MM.1S (cell line): ENCODE measurements at regions not wholly inside any gene's neighbourhood (a gene's known extent, or its start where the extent isn't known, plus 50 kb on each side); places are given as distances from the start of the nearest gene placed in this dataset.

ENCODE experiments used
- DNase-seq: peaks from one replicate; pipeline ENCODE4 v3.0.0-alpha.2; 2015
- H2AFZ ChIP-seq: fragments of 300-600 bp; sonication (generic); 2 replicates; pipeline ENCODE4 v1.6.0; 2016; ENCODE audit warnings: antibody characterized with exemption, low read length
- H3F3A ChIP-seq: fragments of 300-600 bp; sonication (generic); 2 replicates; pipeline ENCODE4 v1.6.1; 2016; ENCODE audit warnings: mild to moderate bottlenecking, antibody characterized with exemption, low read length, moderate library complexity, mixed read lengths; ENCODE audit not compliant: insufficient read depth
- H3K27ac ChIP-seq: fragments of 300-600 bp; sonication (generic); 2 replicates; pipeline ENCODE4 v1.5.1; 2016; ENCODE audit warnings: mild to moderate bottlenecking, low read length
- H3K27me3 ChIP-seq: fragments of 300-600 bp; sonication (generic); replicated peaks from 2 replicates; pipeline ENCODE4 v1.6.0; 2016; ENCODE audit warnings: low read length; ENCODE audit not compliant: insufficient read depth
- H3K36me3 ChIP-seq: fragments of 300-600 bp; sonication (generic); replicated peaks from 2 replicates; pipeline ENCODE4 v1.6.1; 2016; ENCODE audit warnings: mild to moderate bottlenecking, low read length, mixed read lengths; ENCODE audit not compliant: insufficient read depth
- H3K4me1 ChIP-seq: fragments of 300-600 bp; sonication (generic); 2 replicates; pipeline ENCODE4 v1.6.1; 2016; ENCODE audit warnings: low read length, mixed read lengths
- H3K4me2 ChIP-seq: fragments of 300-600 bp; sonication (generic); 2 replicates; pipeline ENCODE4 v1.6.0; 2016; ENCODE audit warnings: low read depth, low read length
- H3K4me3 ChIP-seq: fragments of 300-600 bp; sonication (generic); 2 replicates; pipeline ENCODE4 v1.5.1; 2016; ENCODE audit warnings: low read length, mixed read lengths
- H3K79me2 ChIP-seq: fragments of 300-600 bp; sonication (generic); 2 replicates; pipeline ENCODE4 v1.6.1; 2016; ENCODE audit warnings: mixed run types, low read length, mixed read lengths
- H3K9ac ChIP-seq: fragments of 300-600 bp; sonication (generic); 2 replicates; pipeline ENCODE4 v1.6.1; 2016; ENCODE audit warnings: low read length, mixed read lengths
- H3K9me2 ChIP-seq: fragments of 300-600 bp; sonication (generic); replicated peaks from 2 replicates; pipeline ENCODE4 v1.6.1; 2016; ENCODE audit warnings: mild to moderate bottlenecking, low read length, mixed read lengths; ENCODE audit not compliant: insufficient read depth
- H3K9me3 ChIP-seq: fragments of 300-600 bp; sonication (generic); replicated peaks from 2 replicates; pipeline ENCODE4 v1.6.1; 2016; ENCODE audit warnings: mild to moderate bottlenecking, low read length, mixed read lengths; ENCODE audit not compliant: insufficient read depth
- H4K20me1 ChIP-seq: fragments of 300-600 bp; sonication (generic); 2 replicates; pipeline ENCODE4 v1.6.1; 2016; ENCODE audit warnings: mild to moderate bottlenecking, low read length, moderate library complexity, mixed read lengths; ENCODE audit not compliant: insufficient read depth
- CTCF ChIP-seq: fragments of 300-600 bp; sonication (generic); IDR thresholded peaks from 2 replicates; pipeline ENCODE4 v1.5.1; 2016; ENCODE audit warnings: antibody characterized with exemption, low read length, mixed read lengths
- EZH2 ChIP-seq: fragments of 300-600 bp; sonication (generic); optimal IDR thresholded peaks from 2 replicates; pipeline ENCODE3; 2017; ENCODE audit warnings: low read depth, mild to moderate bottlenecking, antibody characterized with exemption, low read length, mixed read lengths
- EZH2phosphoT487 ChIP-seq: fragments of 300-600 bp; sonication (generic); IDR thresholded peaks from 2 replicates; pipeline ENCODE4 v1.6.1; 2018; ENCODE audit warnings: antibody characterized with exemption, low read length

DNA sequence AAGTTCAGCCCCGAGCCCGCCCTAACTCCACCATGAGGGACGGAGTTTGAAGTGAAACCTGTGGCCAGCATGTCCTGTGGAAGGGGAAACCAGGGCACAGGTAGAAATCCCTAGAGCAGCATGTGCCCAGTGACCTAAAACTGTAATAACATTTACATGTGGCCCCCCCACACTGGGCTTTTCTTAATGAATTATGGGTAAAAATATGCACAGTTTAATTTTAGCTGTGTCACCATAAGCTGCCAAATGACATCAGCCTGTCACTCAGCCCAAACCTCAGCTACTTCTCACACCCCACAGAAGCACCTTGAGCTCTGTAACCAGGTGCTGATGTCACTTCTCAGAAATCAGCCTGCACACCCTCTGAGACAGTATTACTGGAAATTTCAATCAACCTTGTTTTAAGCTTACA is 50.0 kb upstream of the SLC19A1 start:
- Histone ChIP-seq H3K9me2 (no peaks in the 10 kb centered on the region), H3K4me3 (no peak overlapping the region), H3K27ac (no peak overlapping the region), H3K79me2 (no peaks in the 10 kb centered on the region), H3K9ac (no peak overlapping the region), H3K9me3 (no peaks in the 10 kb centered on the region), H2AFZ (0 out of 2 replicates have a peak overlapping the region, but pooled peaks have one; percentile 2), H3K4me2 (peak overlapping the region; percentile 51; the same call in 1 of the 2 replicates), H4K20me1 (no peaks in the 10 kb centered on the region), H3K27me3 (peaks cover 78% of the 10 kb centered on the region), H3F3A (0 out of 2 replicates have a peak, but pooled peaks cover 4% of the 10 kb centered on the region), H3K4me1 (peaks cover 11% of the 10 kb centered on the region), H3K36me3 (no peaks in the 10 kb centered on the region)
- TF ChIP-seq EZH2phosphoT487 (no peak), CTCF (no peak), EZH2 (no peak)
- DNase-seq = peak; percentile 70

- H3K9me3 ChIP-seq = no peaks in the 10 kb centered on the region
Measured at GRCh38 chr21:45592626-45593134, 50.4 kb upstream of the SLC19A1 start.

GRCh38 chr21:45593162-45594022 is 50.1 kb upstream of the PCBP3 start:
- peaks cover 73% of the 10 kb centered on the region for H3K27me3 ChIP-seq
- no peaks in the 10 kb centered on the region for H4K20me1 ChIP-seq
- H3K4me2 ChIP-seq = no peak overlapping the region
- peaks cover 11% of the 10 kb centered on the region for H3K4me1 ChIP-seq
- no peak overlapping the region for H3K9ac ChIP-seq
- H3F3A ChIP-seq = 0 out of 2 replicates have a peak, but pooled peaks cover 4% of the 10 kb centered on the region
- no peaks in the 10 kb centered on the region for H3K79me2 ChIP-seq
- no peak for TF ChIP-seq EZH2phosphoT487
- no peak for TF ChIP-seq CTCF
- no peak for TF ChIP-seq EZH2
- no peak for DNase-seq
- no peaks in the 10 kb centered on the region for H3K9me2 ChIP-seq
- H3K27ac ChIP-seq = no peak overlapping the region
- no peak overlapping the region for H3K4me3 ChIP-seq
- no peaks in the 10 kb centered on the region for H3K36me3 ChIP-seq
- no peak overlapping the region for H2AFZ ChIP-seq
- no peaks in the 10 kb centered on the region for H3K9me3 ChIP-seq

More at GRCh38 chr21:45592626-45593134, 50.4 kb upstream of the SLC19A1 start:
- Histone ChIP-seq H2AFZ (no peak overlapping the region), H3K4me2 (no peak overlapping the region), H3K36me3 (no peaks in the 10 kb centered on the region), H4K20me1 (no peaks in the 10 kb centered on the region), H3K79me2 (no peaks in the 10 kb centered on the region), H3K4me3 (no peak overlapping the region), H3K27ac (no peak overlapping the region), H3K9me2 (no peaks in the 10 kb centered on the region), H3K9ac (no peak overlapping the region), H3F3A (0 out of 2 replicates have a peak, but pooled peaks cover 4% of the 10 kb centered on the region), H3K27me3 (peaks cover 73% of the 10 kb centered on the region), H3K4me1 (peaks cover 11% of the 10 kb centered on the region)
- DNase-seq = no peak
- TF ChIP-seq EZH2 (no peak), EZH2phosphoT487 (no peak), CTCF (no peak)
